ENCODE measurements at regions not wholly inside any gene's neighbourhood (a gene's known extent, or its start where the extent isn't known, plus 50 kb on each side); places are given as distances from the start of the nearest gene placed in this dataset.

DNA sequence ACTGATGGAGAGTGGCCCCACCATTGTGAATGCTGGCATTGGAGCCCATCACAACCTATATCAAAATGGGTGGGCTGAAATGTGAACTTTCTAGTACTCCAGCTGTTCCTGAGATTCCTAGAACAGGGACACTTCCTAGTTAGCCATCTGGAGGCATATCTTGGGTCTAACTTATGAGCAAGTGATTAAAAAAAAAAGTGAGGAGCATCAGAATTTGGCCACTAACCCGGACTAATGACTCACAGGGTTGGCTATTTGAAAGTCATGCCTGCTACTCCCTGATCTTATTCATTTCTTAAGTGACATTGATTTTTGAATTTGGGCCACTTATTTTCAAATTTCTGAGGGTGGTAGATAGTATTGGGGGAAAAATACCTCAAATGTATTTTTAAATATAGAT lies 216.6 kb downstream of the HRH4 start:
- H3K27ac ChIP-seq = no peak overlapping the region
- no peaks in the 10 kb centered on the region for H3K27me3 ChIP-seq
- no peaks in the 10 kb centered on the region for H3K4me1 ChIP-seq
- H3K9me3 ChIP-seq = no peaks in the 10 kb centered on the region
- no peak for TF ChIP-seq POLR2AphosphoS5 (IDR thresholded peaks at IDR 0.05)
- TF ChIP-seq, protein P1, sequence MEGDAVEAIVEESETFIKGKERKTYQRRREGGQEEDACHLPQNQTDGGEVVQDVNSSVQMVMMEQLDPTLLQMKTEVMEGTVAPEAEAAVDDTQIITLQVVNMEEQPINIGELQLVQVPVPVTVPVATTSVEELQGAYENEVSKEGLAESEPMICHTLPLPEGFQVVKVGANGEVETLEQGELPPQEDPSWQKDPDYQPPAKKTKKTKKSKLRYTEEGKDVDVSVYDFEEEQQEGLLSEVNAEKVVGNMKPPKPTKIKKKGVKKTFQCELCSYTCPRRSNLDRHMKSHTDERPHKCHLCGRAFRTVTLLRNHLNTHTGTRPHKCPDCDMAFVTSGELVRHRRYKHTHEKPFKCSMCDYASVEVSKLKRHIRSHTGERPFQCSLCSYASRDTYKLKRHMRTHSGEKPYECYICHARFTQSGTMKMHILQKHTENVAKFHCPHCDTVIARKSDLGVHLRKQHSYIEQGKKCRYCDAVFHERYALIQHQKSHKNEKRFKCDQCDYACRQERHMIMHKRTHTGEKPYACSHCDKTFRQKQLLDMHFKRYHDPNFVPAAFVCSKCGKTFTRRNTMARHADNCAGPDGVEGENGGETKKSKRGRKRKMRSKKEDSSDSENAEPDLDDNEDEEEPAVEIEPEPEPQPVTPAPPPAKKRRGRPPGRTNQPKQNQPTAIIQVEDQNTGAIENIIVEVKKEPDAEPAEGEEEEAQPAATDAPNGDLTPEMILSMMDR (IDR thresholded peaks at IDR 0.05) = no peak
- no peak for TF ChIP-seq POLR2A (IDR thresholded peaks at IDR 0.05)
- no peak for TF ChIP-seq EP300 (IDR thresholded peaks at IDR 0.05)
- no peak for DNase-seq
- ATAC-seq (ENCODE audit: low FRiP score in 2 of 2) = peak in 1 of 2 donors; percentile 82
- no peak overlapping the region for H3K4me3 ChIP-seq
- 80 to 91% methylated on average over 1 of the region's 1 CpG for WGBS, 2 donors
- no peaks in the 10 kb centered on the region for H3K36me3 ChIP-seq

DNA sequence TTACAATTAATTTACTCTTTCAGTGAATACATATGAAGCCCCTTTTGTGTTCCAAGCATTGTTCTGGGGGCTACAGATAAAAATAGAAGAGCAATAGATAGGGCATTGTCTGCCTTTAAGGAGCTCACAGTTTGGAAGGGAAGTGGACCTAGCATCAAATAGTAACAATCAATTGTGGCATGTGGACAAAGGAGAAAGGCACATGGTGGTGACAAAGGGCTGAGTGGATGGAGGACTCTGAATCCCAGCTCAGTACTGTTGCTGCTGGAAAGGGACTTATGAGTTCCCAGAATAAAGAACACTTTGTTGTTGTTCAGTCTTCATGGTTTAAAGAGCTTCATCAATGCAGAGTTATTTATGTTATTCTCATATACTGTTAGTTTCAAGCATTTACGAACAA lies 217.7 kb downstream of the HRH4 start:
- Histone ChIP-seq H3K27me3 (no peaks in the 10 kb centered on the region), H3K4me3 (no peak overlapping the region), H3K27ac (no peak overlapping the region), H3K9me3 (no peaks in the 10 kb centered on the region), H3K36me3 (no peaks in the 10 kb centered on the region), H3K4me1 (no peaks in the 10 kb centered on the region)
- TF ChIP-seq POLR2A (IDR thresholded peaks at IDR 0.05) (no peak), POLR2AphosphoS5 (IDR thresholded peaks at IDR 0.05) (no peak), EP300 (IDR thresholded peaks at IDR 0.05) (no peak)
- TF ChIP-seq, protein P1 (IDR thresholded peaks at IDR 0.05) = no peak
- DNase-seq (no peak), ATAC-seq (ENCODE audit: low FRiP score in 2 of 2) (no peak)
- WGBS, 2 donors = 97 to 100% methylated on average over 1 of the region's 1 CpG

DNA sequence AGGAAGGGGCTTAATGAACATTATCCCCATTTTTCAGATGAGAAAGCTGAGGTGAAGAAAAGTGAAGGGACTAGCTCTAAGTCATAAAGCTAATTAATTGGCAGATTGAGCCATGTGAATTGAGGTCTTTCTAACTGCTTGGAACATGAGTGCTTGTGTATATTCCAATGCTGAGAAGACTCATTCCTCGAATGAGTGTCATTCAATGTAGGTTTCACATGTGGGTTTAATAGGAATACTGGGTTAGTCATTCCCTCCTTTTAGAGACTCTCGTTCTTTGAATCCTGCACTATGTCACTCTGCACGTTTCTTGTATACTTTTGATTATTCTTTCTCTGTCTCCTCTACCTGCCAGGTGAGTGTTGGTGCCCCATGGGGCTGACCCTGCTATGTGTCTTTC lies 218.2 kb downstream of the HRH4 start:
- no peak overlapping the region for H3K4me3 ChIP-seq
- WGBS, 2 donors = 76 to 83% methylated on average over 3 of the region's 3 CpGs
- H3K27me3 ChIP-seq = no peaks in the 10 kb centered on the region
- DNase-seq (no peak), ATAC-seq (ENCODE audit: low FRiP score in 2 of 2) (no peak)
- no peak overlapping the region for H3K27ac ChIP-seq
- H3K36me3 ChIP-seq = no peaks in the 10 kb centered on the region
- H3K9me3 ChIP-seq = no peaks in the 10 kb centered on the region
- TF ChIP-seq, protein P1 (IDR thresholded peaks at IDR 0.05) = no peak
- TF ChIP-seq POLR2A (IDR thresholded peaks at IDR 0.05) = no peak
- no peak for TF ChIP-seq EP300 (IDR thresholded peaks at IDR 0.05)
- no peak for TF ChIP-seq POLR2AphosphoS5 (IDR thresholded peaks at IDR 0.05)
- no peaks in the 10 kb centered on the region for H3K4me1 ChIP-seq

DNA sequence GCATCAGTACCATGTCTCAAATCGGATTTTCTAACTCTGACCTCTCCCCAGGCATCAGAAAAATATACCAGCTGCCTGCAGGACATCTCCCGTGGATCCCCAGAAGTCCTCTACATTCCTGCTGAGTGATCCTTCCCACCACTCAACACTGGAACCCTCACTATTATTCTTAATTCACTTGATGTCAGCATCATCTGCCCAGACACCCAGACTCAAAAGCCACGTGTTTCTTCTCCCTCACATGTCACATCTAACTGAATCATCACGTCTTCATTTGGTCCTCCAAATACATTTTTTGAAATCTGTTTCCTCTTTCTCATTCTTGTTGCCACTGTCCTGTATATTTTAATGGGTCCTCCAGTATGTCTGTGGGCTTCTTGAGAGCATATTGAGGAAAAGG lies 218.6 kb downstream of the HRH4 start:
- no peak for TF ChIP-seq POLR2AphosphoS5 (IDR thresholded peaks at IDR 0.05)
- TF ChIP-seq, protein P1 (IDR thresholded peaks at IDR 0.05) = no peak
- TF ChIP-seq POLR2A (IDR thresholded peaks at IDR 0.05) = no peak
- no peak for TF ChIP-seq EP300 (IDR thresholded peaks at IDR 0.05)
- Histone ChIP-seq H3K9me3 (no peaks in the 10 kb centered on the region), H3K27me3 (no peaks in the 10 kb centered on the region), H3K4me1 (no peaks in the 10 kb centered on the region), H3K4me3 (no peak overlapping the region), H3K36me3 (no peaks in the 10 kb centered on the region), H3K27ac (no peak overlapping the region)
- 48 to 66% methylated on average over 4 of the region's 4 CpGs for WGBS, 2 donors
- no peak for DNase-seq
- no peak for ATAC-seq (ENCODE audit: low FRiP score in 2 of 2)

DNA sequence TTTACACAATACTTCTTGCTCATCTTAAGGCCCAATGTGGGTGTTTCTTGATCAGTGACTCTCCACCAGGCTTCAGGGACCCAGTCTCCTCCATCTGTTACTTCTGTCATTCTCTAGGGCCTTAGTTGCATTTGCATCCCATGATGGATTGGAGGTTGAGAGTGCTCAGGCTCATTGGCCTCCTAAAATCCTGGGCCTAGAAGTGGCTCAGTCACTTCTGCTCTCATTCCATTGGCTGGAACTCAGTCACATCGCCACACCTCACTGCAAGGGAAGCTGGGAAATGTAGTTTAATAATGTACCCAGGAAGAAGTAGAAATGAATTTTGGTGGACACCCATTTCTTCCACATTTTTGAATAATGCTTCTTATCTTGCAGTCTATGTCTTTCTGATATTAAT lies 223.5 kb downstream of the HRH4 start:
- DNase-seq (no peak), ATAC-seq (ENCODE audit: low FRiP score in 2 of 2) (no peak)
- Histone ChIP-seq H3K4me1 (no peaks in the 10 kb centered on the region), H3K27ac (no peak overlapping the region), H3K27me3 (no peaks in the 10 kb centered on the region), H3K9me3 (no peaks in the 10 kb centered on the region), H3K36me3 (no peaks in the 10 kb centered on the region), H3K4me3 (no peak overlapping the region)
- no peak for TF ChIP-seq EP300 (IDR thresholded peaks at IDR 0.05)
- WGBS, 2 donors = 83 to 100% methylated on average over 1 of the region's 1 CpG
